ENCODE measurements at regions not wholly inside any gene's neighbourhood (a gene's known extent, or its start where the extent isn't known, plus 50 kb on each side); places are given as distances from the start of the nearest gene placed in this dataset.

DNA sequence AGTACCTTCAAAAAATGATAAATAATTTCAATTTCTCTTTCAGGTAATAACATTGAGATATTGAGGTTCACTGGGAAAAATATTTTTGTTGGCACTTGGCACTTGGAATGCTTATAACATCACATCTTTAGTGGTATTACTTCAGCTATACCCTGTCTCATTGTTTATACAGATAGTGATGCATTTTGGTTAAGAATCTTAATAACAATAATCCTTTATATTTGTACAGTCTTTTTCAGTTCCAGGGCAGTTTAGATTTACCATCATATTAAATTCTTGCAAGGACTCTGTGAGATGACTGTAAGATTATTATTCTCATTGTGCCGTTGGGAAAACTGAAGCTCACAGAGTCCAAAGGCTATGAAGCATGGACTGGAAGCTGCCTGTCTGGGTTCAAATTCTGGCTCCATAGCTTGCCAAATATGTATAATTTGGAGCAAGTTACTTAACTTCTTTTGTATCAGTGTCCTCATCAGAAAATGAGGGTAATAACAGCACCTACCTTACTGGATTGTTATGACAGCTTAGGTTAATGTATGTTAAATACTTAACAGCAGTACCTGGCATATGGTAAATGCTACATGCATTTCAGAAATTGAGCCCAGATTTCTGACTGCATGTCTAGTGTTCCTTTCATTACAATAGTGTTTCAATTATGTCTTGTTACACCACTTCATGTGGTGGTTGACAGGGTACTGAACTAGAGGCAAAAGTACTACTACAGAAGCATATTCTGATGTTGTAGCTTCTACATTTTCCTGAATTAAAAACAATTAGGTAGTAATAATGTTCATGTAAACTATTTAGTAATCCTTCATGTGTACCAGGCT lies 272.2 kb downstream of the PLK2 start:
- H3K27ac ChIP-seq (ENCODE audit: low read depth, low read length, severe bottlenecking), result peak overlapping the region; percentile 41
- H3K4me3 ChIP-seq (ENCODE audit: extremely low read depth, insufficient read depth, low read length, poor library complexity, severe bottlenecking), result no peak overlapping the region
- H3K36me3 ChIP-seq (ENCODE audit: control insufficient read depth, insufficient read depth, low read length), result no peaks in the 10 kb centered on the region
- no peaks in the 10 kb centered on the region for H3K9me3 ChIP-seq (ENCODE audit: control insufficient read depth, low read length)
- H3K4me1 ChIP-seq (ENCODE audit: control insufficient read depth, insufficient read depth, low read length, poor library complexity, severe bottlenecking), result peaks cover 26% of the 10 kb centered on the region
- WGBS, 2 experiments (ENCODE audit: insufficient coverage in 2 of 2), result 86 to 100% methylated on average over 1 of the region's 1 CpG

DNA sequence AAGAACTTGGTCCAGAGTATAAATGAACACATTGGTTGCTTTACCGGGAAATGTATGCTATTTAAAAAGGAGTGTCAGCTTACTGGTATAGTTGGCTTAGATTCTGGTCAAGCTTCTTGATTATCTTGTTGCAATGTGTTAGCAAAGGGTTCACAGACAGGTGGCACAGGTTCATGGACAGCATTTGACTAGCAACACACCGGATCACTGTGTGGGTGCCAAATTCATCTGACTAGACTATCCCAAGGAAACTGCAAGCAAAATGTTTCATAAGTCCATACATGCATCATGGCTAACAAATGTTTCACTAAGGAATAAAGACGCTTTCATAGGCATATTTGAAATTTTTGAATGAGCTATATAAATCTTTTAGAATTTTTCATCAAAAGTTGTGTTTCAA lies 274.1 kb downstream of the PLK2 start:
- Histone ChIP-seq H3K4me1 (ENCODE audit: control insufficient read depth, insufficient read depth, low read length, poor library complexity, severe bottlenecking) (peaks cover 36% of the 10 kb centered on the region), H3K9me3 (ENCODE audit: control insufficient read depth, low read length) (no peaks in the 10 kb centered on the region), H3K4me3 (ENCODE audit: extremely low read depth, insufficient read depth, low read length, poor library complexity, severe bottlenecking) (no peak overlapping the region), H3K36me3 (ENCODE audit: control insufficient read depth, insufficient read depth, low read length) (no peaks in the 10 kb centered on the region), H3K27ac (ENCODE audit: low read depth, low read length, severe bottlenecking) (no peak overlapping the region)
- 90 to 100% methylated on average over 1 to 2 of the region's 3 CpGs for WGBS, 2 experiments (ENCODE audit: insufficient coverage in 2 of 2)

DNA sequence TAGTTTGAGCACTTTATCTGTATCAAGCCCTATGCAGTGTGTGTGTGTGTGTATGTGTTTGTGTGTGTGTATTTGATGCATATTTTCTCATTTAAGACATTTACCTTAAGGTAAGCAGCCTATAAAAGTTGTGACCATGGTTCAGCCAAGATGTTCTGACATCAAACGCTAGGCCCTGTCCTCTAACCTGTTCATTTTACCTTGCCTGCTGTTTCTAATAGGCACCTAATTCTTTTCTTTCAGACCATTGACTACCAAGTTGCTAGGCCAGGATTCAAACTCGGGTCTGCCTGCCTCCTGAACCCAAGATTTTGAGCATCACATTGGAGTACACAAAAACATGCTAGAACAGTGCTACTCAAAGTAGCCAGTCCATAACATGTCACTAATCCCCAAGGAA lies 274.5 kb downstream of the PLK2 start:
- Histone ChIP-seq H3K9me3 (ENCODE audit: control insufficient read depth, low read length) (no peaks in the 10 kb centered on the region), H3K36me3 (ENCODE audit: control insufficient read depth, insufficient read depth, low read length) (no peaks in the 10 kb centered on the region), H3K4me3 (ENCODE audit: extremely low read depth, insufficient read depth, low read length, poor library complexity, severe bottlenecking) (no peak overlapping the region), H3K27ac (ENCODE audit: low read depth, low read length, severe bottlenecking) (no peak overlapping the region), H3K4me1 (ENCODE audit: control insufficient read depth, insufficient read depth, low read length, poor library complexity, severe bottlenecking) (peaks cover 36% of the 10 kb centered on the region)
- 92 to 100% methylated on average over 2 of the region's 2 CpGs for WGBS, 2 experiments (ENCODE audit: insufficient coverage in 2 of 2)

DNA sequence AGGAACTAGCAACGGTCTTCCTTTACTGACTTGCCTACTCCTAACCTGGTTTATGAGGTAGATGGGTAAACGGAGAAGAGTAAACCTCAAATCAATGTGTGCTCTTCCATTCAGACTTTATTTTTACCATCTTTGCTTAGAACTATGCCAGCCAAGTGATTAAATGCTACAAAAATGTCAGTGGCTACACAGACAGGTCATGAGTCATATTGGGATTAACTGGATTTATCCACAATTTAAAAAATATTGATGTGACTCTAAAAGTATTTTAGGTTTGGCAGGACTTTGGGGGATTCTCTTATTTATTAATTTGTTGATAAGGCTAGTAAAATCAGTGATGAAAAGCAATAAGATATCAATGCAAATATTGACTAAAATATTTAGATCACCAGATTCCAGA lies 275.0 kb downstream of the PLK2 start:
- H3K4me1 ChIP-seq (ENCODE audit: control insufficient read depth, insufficient read depth, low read length, poor library complexity, severe bottlenecking), result peaks cover 36% of the 10 kb centered on the region
- no peaks in the 10 kb centered on the region for H3K36me3 ChIP-seq (ENCODE audit: control insufficient read depth, insufficient read depth, low read length)
- no peak overlapping the region for H3K4me3 ChIP-seq (ENCODE audit: extremely low read depth, insufficient read depth, low read length, poor library complexity, severe bottlenecking)
- no peaks in the 10 kb centered on the region for H3K9me3 ChIP-seq (ENCODE audit: control insufficient read depth, low read length)
- WGBS, 2 experiments (ENCODE audit: insufficient coverage in 2 of 2), result 100% methylated on average over 2 of the region's 2 CpGs; no CpG with 5 or more reads in 1 of the 2 experiments
- no peak overlapping the region for H3K27ac ChIP-seq (ENCODE audit: low read depth, low read length, severe bottlenecking)

DNA sequence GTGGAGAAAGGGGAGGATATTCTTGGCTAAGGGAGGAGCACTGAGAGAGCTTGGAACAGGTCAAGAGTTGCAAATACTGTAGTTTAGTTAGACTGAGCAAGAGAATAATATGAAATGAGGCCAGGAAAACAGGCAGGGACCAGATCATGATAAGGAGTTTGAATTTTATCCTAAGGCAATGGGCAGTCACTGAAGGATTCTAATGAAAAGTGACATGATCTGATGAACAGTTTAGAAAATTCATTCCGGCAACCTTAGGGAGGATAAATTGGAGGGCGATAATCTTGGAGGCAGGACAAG lies 276.1 kb downstream of the PLK2 start:
- Histone ChIP-seq H3K27ac (ENCODE audit: low read depth, low read length, severe bottlenecking) (no peak overlapping the region), H3K36me3 (ENCODE audit: control insufficient read depth, insufficient read depth, low read length) (no peaks in the 10 kb centered on the region), H3K9me3 (ENCODE audit: control insufficient read depth, low read length) (no peaks in the 10 kb centered on the region), H3K4me3 (ENCODE audit: extremely low read depth, insufficient read depth, low read length, poor library complexity, severe bottlenecking) (no peak overlapping the region), H3K4me1 (ENCODE audit: control insufficient read depth, insufficient read depth, low read length, poor library complexity, severe bottlenecking) (peaks cover 28% of the 10 kb centered on the region)
- 94 to 100% methylated on average over 2 of the region's 2 CpGs for WGBS, 2 experiments (ENCODE audit: insufficient coverage in 2 of 2)

DNA sequence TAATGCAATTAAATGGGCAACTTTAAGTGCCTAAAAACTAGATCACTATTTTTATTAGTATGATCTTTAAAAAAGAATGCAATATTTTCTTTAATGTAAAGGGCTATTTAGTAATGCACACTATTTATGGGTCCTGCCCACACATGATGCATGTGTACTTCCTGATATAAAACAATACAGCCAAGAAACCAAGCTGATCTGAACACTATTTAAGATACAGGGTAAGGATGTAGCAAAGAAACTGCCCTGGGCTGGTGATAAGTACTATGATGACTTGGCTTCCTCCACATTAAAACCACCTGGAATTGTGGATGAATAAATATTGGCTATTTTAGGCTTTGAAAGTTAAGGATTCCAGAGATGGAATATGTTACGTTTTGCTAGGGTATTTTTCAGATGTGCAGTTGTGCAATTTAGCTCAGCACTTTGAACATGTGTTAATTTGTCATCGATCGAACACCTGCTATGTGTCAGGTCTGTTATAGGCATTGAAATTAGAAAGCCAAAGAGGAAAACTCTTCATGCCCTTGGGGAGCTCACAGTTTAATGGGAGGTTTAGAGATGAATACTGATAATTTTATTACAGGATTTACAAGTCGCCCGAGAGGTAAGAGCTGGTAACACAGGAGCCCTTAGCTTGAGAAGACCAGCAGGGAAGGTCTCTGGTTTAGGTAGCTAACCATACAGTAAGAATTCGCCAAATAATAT lies 276.7 kb downstream of the PLK2 start:
- H3K9me3 ChIP-seq (ENCODE audit: control insufficient read depth, low read length), result no peaks in the 10 kb centered on the region
- WGBS, 2 experiments (ENCODE audit: insufficient coverage in 2 of 2), result 91% methylated on average over 6 of the region's 6 CpGs
- no peak overlapping the region for H3K4me3 ChIP-seq (ENCODE audit: extremely low read depth, insufficient read depth, low read length, poor library complexity, severe bottlenecking)
- H3K4me1 ChIP-seq (ENCODE audit: control insufficient read depth, insufficient read depth, low read length, poor library complexity, severe bottlenecking), result peaks cover 26% of the 10 kb centered on the region
- H3K36me3 ChIP-seq (ENCODE audit: control insufficient read depth, insufficient read depth, low read length), result no peaks in the 10 kb centered on the region
- no peak overlapping the region for H3K27ac ChIP-seq (ENCODE audit: low read depth, low read length, severe bottlenecking)

DNA sequence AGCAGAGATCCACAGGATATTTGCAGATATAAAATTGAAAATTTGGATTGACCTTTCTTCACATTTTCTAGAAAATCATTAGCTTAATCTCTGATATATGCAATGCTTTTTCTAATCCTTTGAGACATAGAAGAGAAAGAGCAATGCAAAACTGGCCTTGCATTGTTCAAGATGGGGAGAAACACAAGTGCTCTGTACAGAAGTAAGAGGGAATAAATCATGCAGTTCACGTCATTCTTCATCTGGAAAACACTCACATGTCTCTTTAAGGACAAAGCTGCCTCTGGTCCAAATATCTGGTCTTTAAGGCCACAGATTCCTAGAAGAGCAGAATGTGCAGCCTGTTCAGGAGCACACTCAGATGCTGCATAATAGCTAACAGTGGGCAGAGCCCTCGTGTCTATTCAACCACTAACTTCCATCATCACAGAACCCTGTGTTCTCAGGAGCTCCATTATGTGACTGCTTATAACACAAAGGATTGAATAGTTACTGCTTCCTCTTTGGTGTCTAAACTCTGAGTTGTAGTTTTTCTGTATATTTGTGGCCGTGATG lies 277.5 kb downstream of the PLK2 start:
- Histone ChIP-seq H3K27ac (ENCODE audit: low read depth, low read length, severe bottlenecking) (no peak overlapping the region), H3K9me3 (ENCODE audit: control insufficient read depth, low read length) (no peaks in the 10 kb centered on the region), H3K4me1 (ENCODE audit: control insufficient read depth, insufficient read depth, low read length, poor library complexity, severe bottlenecking) (peaks cover 17% of the 10 kb centered on the region), H3K36me3 (ENCODE audit: control insufficient read depth, insufficient read depth, low read length) (no peaks in the 10 kb centered on the region), H3K4me3 (ENCODE audit: extremely low read depth, insufficient read depth, low read length, poor library complexity, severe bottlenecking) (no peak overlapping the region)
- 79 to 90% methylated on average over 3 of the region's 3 CpGs for WGBS, 2 experiments (ENCODE audit: insufficient coverage in 2 of 2)

DNA sequence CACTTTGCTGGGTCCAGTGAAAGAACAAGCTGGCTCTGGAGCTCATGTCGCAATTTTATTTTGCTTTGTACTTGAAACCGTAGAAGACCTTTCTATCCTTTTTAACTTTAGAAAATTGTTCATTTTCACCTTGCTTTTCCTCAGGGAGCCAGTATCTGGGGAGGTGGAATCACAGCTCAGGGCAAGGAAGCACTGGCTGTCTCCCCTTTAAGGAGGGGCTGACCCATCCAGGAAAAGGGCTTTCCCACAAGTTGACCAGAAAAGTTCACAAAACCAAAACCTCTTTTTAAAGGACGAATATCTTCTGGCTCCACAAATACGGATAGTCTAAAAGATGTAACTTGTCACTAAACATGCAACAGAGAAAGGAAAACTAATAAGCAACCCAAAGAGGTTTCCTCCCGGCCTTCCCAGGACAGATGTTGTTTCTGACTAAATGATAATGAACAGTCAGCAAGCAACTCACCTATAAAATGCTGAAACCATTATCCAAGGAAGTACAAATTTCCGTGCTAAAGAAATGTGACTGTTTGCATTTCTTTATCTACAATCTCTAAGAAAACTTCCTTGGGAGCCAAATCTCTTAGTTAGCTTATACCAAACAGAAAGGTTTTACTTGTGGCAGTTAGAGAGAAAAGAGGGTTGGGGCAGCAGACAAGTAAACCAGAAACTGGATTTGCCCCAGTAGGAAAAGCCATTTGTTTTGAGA lies 278.2 kb downstream of the PLK2 start:
- Histone ChIP-seq H3K4me3 (ENCODE audit: extremely low read depth, insufficient read depth, low read length, poor library complexity, severe bottlenecking) (no peak overlapping the region), H3K4me1 (ENCODE audit: control insufficient read depth, insufficient read depth, low read length, poor library complexity, severe bottlenecking) (peaks cover 11% of the 10 kb centered on the region), H3K27ac (ENCODE audit: low read depth, low read length, severe bottlenecking) (no peak overlapping the region), H3K36me3 (ENCODE audit: control insufficient read depth, insufficient read depth, low read length) (no peaks in the 10 kb centered on the region), H3K9me3 (ENCODE audit: control insufficient read depth, low read length) (no peaks in the 10 kb centered on the region)
- 85 to 90% methylated on average over 2 of the region's 6 CpGs for WGBS, 2 experiments (ENCODE audit: insufficient coverage in 2 of 2)

DNA sequence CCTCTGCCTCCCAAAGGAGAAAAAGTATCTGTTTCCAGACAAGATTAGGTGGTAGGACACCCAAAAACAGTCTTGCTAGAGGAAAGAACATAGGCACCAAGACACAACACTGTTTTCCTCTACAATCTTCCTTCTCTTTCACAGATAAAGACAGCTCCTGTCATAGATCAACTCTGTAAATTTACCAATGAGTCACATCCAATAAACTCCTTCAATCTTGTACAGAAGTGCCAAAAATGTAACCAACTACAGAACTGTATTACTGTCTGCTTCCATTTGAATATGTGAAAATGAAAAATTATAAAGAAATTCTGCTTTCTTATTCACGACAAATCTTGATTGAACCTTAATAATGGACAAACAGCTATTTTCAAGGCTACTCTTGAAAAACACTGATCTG lies 286.9 kb downstream of the PLK2 start:
- WGBS, 2 experiments (ENCODE audit: insufficient coverage in 2 of 2), result 80% methylated on average over 1 of the region's 1 CpG; no CpG with 5 or more reads in 1 of the 2 experiments
- no peaks in the 10 kb centered on the region for H3K4me1 ChIP-seq (ENCODE audit: control insufficient read depth, insufficient read depth, low read length, poor library complexity, severe bottlenecking)

DNA sequence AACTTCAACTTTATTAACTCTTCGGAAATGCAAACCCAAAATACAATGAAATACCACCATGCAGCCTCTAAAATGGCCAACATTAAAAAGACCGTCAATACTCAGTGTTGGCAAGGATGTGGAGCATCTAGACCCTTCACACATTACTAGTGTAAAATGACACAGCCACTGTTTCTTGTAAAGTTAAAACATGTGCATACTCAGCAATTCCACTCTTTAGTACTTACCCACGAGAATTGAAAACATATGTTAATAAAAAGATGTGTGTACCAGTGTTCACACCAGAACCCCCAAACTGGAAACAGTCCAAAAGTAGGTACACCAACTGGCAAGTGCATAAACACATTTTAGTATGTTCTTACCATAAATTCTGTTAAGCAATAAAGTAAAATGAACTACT lies 294.7 kb downstream of the PLK2 start:
- no peaks in the 10 kb centered on the region for H3K9me3 ChIP-seq (ENCODE audit: control insufficient read depth, low read length)
- no peaks in the 10 kb centered on the region for H3K4me1 ChIP-seq (ENCODE audit: control insufficient read depth, insufficient read depth, low read length, poor library complexity, severe bottlenecking)
- no peaks in the 10 kb centered on the region for H3K36me3 ChIP-seq (ENCODE audit: control insufficient read depth, insufficient read depth, low read length)
- H3K4me3 ChIP-seq (ENCODE audit: extremely low read depth, insufficient read depth, low read length, poor library complexity, severe bottlenecking), result no peak overlapping the region
- WGBS, 2 experiments (ENCODE audit: insufficient coverage in 2 of 2), result 100% methylated on average over 1 of the region's 3 CpGs
- H3K27ac ChIP-seq (ENCODE audit: low read depth, low read length, severe bottlenecking), result no peak overlapping the region

More for the DNA sequence above, 286.9 kb downstream of the PLK2 start:
- H3K9me3 ChIP-seq (ENCODE audit: control insufficient read depth, low read length), result no peaks in the 10 kb centered on the region
- no peaks in the 10 kb centered on the region for H3K36me3 ChIP-seq (ENCODE audit: control insufficient read depth, insufficient read depth, low read length)
- no peak overlapping the region for H3K27ac ChIP-seq (ENCODE audit: low read depth, low read length, severe bottlenecking)
- H3K4me3 ChIP-seq (ENCODE audit: extremely low read depth, insufficient read depth, low read length, poor library complexity, severe bottlenecking), result no peak overlapping the region

Measured in mesodermal cell (in vitro differentiated cells).